DOHH2 (cell line): ENCODE measurements at regions not wholly inside any gene's neighbourhood (a gene's known extent, or its start where the extent isn't known, plus 50 kb on each side); places are given as distances from the start of the nearest gene placed in this dataset.

Experiments used
- H3F3A ChIP-seq: fragments of 200-600 bp; sonication (generic), shearing (Covaris generic); 2 replicates; pipeline ENCODE4 v1.6.0; 2016; ENCODE audit warnings: antibody characterized with exemption, mild to moderate bottlenecking; ENCODE audit not compliant: control insufficient read depth, insufficient read depth
- H3K27ac ChIP-seq: fragments of 200-600 bp; sonication (generic); 2 replicates; pipeline ENCODE4 v1.5.1; 2014; ENCODE audit warnings: low read depth, mild to moderate bottlenecking, low read length, moderate library complexity
- H3K27me3 ChIP-seq: fragments of 200-600 bp; sonication (generic); 2 replicates; pipeline ENCODE4 v1.6.1; 2014; ENCODE audit warnings: mild to moderate bottlenecking, low read length, mixed read lengths; ENCODE audit not compliant: control insufficient read depth
- H3K36me3 ChIP-seq: fragments of 200-600 bp; sonication (generic); 2 replicates; pipeline ENCODE4 v1.6.1; 2014; ENCODE audit warnings: mild to moderate bottlenecking, low read length, moderate library complexity, mixed read lengths; ENCODE audit not compliant: control insufficient read depth
- H3K4me1 ChIP-seq: fragments of 200-600 bp; sonication (generic); 2 replicates; pipeline ENCODE4 v1.6.1; 2014; ENCODE audit warnings: mild to moderate bottlenecking, low read length, mixed read lengths; ENCODE audit not compliant: control insufficient read depth
- H3K4me2 ChIP-seq: fragments of 200-600 bp; sonication (generic); 2 replicates; pipeline ENCODE4 v1.6.0; 2014; ENCODE audit warnings: mild to moderate bottlenecking, low read length, moderate library complexity
- H3K4me3 ChIP-seq: fragments of 200-600 bp; sonication (generic); 2 replicates; pipeline ENCODE4 v1.5.1; 2014; ENCODE audit warnings: mild to moderate bottlenecking, low read length, mixed read lengths
- H3K79me2 ChIP-seq: fragments of 200-600 bp; sonication (generic); 2 replicates; pipeline ENCODE4 v1.6.1; 2014; ENCODE audit warnings: mild to moderate bottlenecking, low read length, mixed read lengths; ENCODE audit not compliant: control insufficient read depth
- H3K9me2 ChIP-seq: fragments of 200-600 bp; sonication (generic); replicated peaks from 2 replicates; pipeline ENCODE4 v1.6.1; 2014; ENCODE audit warnings: mild to moderate bottlenecking, low read length, mixed read lengths; ENCODE audit not compliant: control insufficient read depth
- H3K9me3 ChIP-seq: fragments of 200-600 bp; sonication (generic); 2 replicates; pipeline ENCODE4 v1.6.1; 2014; ENCODE audit warnings: antibody characterized with exemption, low read length, mixed read lengths; ENCODE audit not compliant: control insufficient read depth, insufficient read depth
- H4K20me1 ChIP-seq: fragments of 200-600 bp; sonication (generic); 2 replicates; pipeline ENCODE4 v1.6.0; 2014; ENCODE audit warnings: low read depth, mild to moderate bottlenecking, antibody characterized with exemption, low read length, moderate library complexity; ENCODE audit not compliant: control insufficient read depth, insufficient read depth
- CTCF ChIP-seq: fragments of 200-600 bp; sonication (generic); IDR thresholded peaks from one replicate; pipeline ENCODE4 v1.5.1; 2014; ENCODE audit warnings: antibody characterized with exemption, mild to moderate bottlenecking, low read depth, low read length; ENCODE audit not compliant: poor library complexity, severe bottlenecking
- EZH2phosphoT487 ChIP-seq: fragments of 200-600 bp; sonication (generic); IDR thresholded peaks from 2 replicates; pipeline ENCODE4 v1.6.1; 2017; ENCODE audit warnings: borderline replicate concordance, mild to moderate bottlenecking, antibody characterized with exemption, low read length, moderate library complexity, mixed read lengths

GRCh38 chr5:60447488-60447920 is 252.5 kb downstream of the DEPDC1B start:
- H3K9me2 ChIP-seq = no peaks in the 10 kb centered on the region
- no peaks in the 10 kb centered on the region for H3K79me2 ChIP-seq
- H3K4me3 ChIP-seq = no peak overlapping the region
- no peaks in the 10 kb centered on the region for H3K27me3 ChIP-seq
- H4K20me1 ChIP-seq = no peaks in the 10 kb centered on the region
- no peaks in the 10 kb centered on the region for H3K36me3 ChIP-seq
- TF ChIP-seq EZH2phosphoT487 = no peak
- TF ChIP-seq CTCF = no peak
- no peaks in the 10 kb centered on the region for H3K4me1 ChIP-seq
- no peaks in the 10 kb centered on the region for H3K9me3 ChIP-seq
- H3F3A ChIP-seq = no peaks in the 10 kb centered on the region
- no peak overlapping the region for H3K4me2 ChIP-seq
- H3K27ac ChIP-seq = no peak overlapping the region

GRCh38 chr5:60446917-60447316 is 253.0 kb downstream of the DEPDC1B start:
- no peak overlapping the region for H3K4me2 ChIP-seq
- TF ChIP-seq CTCF (no peak), EZH2phosphoT487 (no peak)
- no peak overlapping the region for H3K4me3 ChIP-seq
- no peaks in the 10 kb centered on the region for H3F3A ChIP-seq
- H3K9me3 ChIP-seq = no peaks in the 10 kb centered on the region
- H3K79me2 ChIP-seq = no peaks in the 10 kb centered on the region
- H3K27me3 ChIP-seq = no peaks in the 10 kb centered on the region
- H3K36me3 ChIP-seq = no peaks in the 10 kb centered on the region
- no peaks in the 10 kb centered on the region for H3K9me2 ChIP-seq
- no peaks in the 10 kb centered on the region for H3K4me1 ChIP-seq
- H4K20me1 ChIP-seq = no peaks in the 10 kb centered on the region
- no peak overlapping the region for H3K27ac ChIP-seq

GRCh38 chr5:60445921-60446320 is 254.0 kb downstream of the DEPDC1B start:
- no peaks in the 10 kb centered on the region for H3K9me2 ChIP-seq
- no peaks in the 10 kb centered on the region for H4K20me1 ChIP-seq
- H3F3A ChIP-seq = no peaks in the 10 kb centered on the region
- H3K79me2 ChIP-seq = no peaks in the 10 kb centered on the region
- no peaks in the 10 kb centered on the region for H3K9me3 ChIP-seq
- no peaks in the 10 kb centered on the region for H3K36me3 ChIP-seq
- H3K4me3 ChIP-seq = no peak overlapping the region
- H3K27ac ChIP-seq = no peak overlapping the region
- TF ChIP-seq CTCF (no peak), EZH2phosphoT487 (no peak)
- H3K27me3 ChIP-seq = no peaks in the 10 kb centered on the region
- no peak overlapping the region for H3K4me2 ChIP-seq
- no peaks in the 10 kb centered on the region for H3K4me1 ChIP-seq

GRCh38 chr5:60445427-60445826 is 254.5 kb downstream of the DEPDC1B start:
- TF ChIP-seq CTCF (no peak), EZH2phosphoT487 (no peak)
- Histone ChIP-seq H3K27me3 (no peaks in the 10 kb centered on the region), H3K4me2 (no peak overlapping the region), H3K4me3 (no peak overlapping the region), H3K79me2 (no peaks in the 10 kb centered on the region), H3K27ac (no peak overlapping the region), H3F3A (no peaks in the 10 kb centered on the region), H3K9me3 (no peaks in the 10 kb centered on the region), H3K4me1 (no peaks in the 10 kb centered on the region), H3K9me2 (no peaks in the 10 kb centered on the region), H4K20me1 (no peaks in the 10 kb centered on the region), H3K36me3 (no peaks in the 10 kb centered on the region)
